Upper lobe of left lung (tissue), 4 donors: ENCODE measurements at regions not wholly inside any gene's neighbourhood (a gene's known extent, or its start where the extent isn't known, plus 50 kb on each side); places are given as distances from the start of the nearest gene placed in this dataset.
"Not testable (repeated sequence)": the region's sequence is repeated elsewhere in the genome, so short reads cannot be mapped to it uniquely, and the experiment has no call there.

Experiments used
- CTCF ChIP-seq, 6 experiments: fragments of 450-650 bp in 4 of 6; fragments of 200-600 bp in 2 of 6; sonication (generic) in 2 of 6; IDR thresholded peaks; one replicate each; pipeline ENCODE4 v1.5.1; 2016 to 2019; ENCODE audit warnings: antibody characterized with exemption in 6 of 6
- POLR2A ChIP-seq, 4 donors: fragments of 450-650 bp; IDR thresholded peaks; one replicate each; pipeline ENCODE4 v1.5.1; 2016 to 2017; ENCODE audit warnings: antibody characterized with exemption in 4 of 4, mild to moderate bottlenecking in 2 of 4
- POLR2AphosphoS5 ChIP-seq, 2 donors: sonication (generic); formaldehyde crosslinking; IDR thresholded peaks; one replicate each; pipeline ENCODE4 v1.5.1; 2017; ENCODE audit warnings: antibody characterized with exemption in 2 of 2

- not testable (repeated sequence) for TF ChIP-seq CTCF, POLR2AphosphoS5, POLR2A (IDR thresholded peaks at IDR 0.05)
Measured at GRCh38 chr19:28611227-28611914, 601.6 kb downstream of the UQCRFS1 start.
